ENCODE measurements at regions not wholly inside any gene's neighbourhood (a gene's known extent, or its start where the extent isn't known, plus 50 kb on each side); places are given as distances from the start of the nearest gene placed in this dataset.

- TF ChIP-seq USF2 (IDR thresholded peaks at IDR 0.05; ENCODE audit: low read length): no peak
- TF ChIP-seq PHF8 (conservative IDR thresholded peaks at IDR 0.05; ENCODE audit: low read depth, low read length): no peak
- no peak for TF ChIP-seq SP1 (IDR thresholded peaks at IDR 0.05; ENCODE audit: low read depth, low read length)
- TF ChIP-seq JUN (IDR thresholded peaks at IDR 0.05; ENCODE audit: low read depth, low read length): no peak
Measured at GRCh38 chr22:27219036-27219435, 561.6 kb downstream of the MIAT start (continued).

All from H1 (cell line).